ENCODE measurements at regions not wholly inside any gene's neighbourhood (a gene's known extent, or its start where the extent isn't known, plus 50 kb on each side); places are given as distances from the start of the nearest gene placed in this dataset.

GRCh38 chr7:144910411-144910810 is 74.6 kb upstream of the TPK1 start:
- no peak for DNase-seq

- no peak for DNase-seq
These were observed 73.2 kb upstream of the TPK1 start for GRCh38 chr7:144908943-144909556.

GRCh38 chr7:144908324-144908723 is 72.5 kb upstream of the TPK1 start:
- DNase-seq = no peak

- DNase-seq = no peak
These were observed 71.7 kb upstream of the TPK1 start for GRCh38 chr7:144907577-144907976.

- no peak for DNase-seq
These were observed 67.3 kb upstream of the TPK1 start for GRCh38 chr7:144903201-144903600.

GRCh38 chr7:144892761-144893160 is 56.9 kb upstream of the TPK1 start:
- DNase-seq = no peak

Data from NCI-H2081 (cell line).